ENCODE measurements at regions not wholly inside any gene's neighbourhood (a gene's known extent, or its start where the extent isn't known, plus 50 kb on each side); places are given as distances from the start of the nearest gene placed in this dataset.

- Histone ChIP-seq H3K27me3 (ENCODE audit: control insufficient read depth, insufficient read depth, low read length) (no peaks in the 10 kb centered on the region), H3K4me3 (ENCODE audit: low read depth, low read length) (no peak overlapping the region), H3K36me3 (ENCODE audit: control insufficient read depth, insufficient read depth, low read length) (no peaks in the 10 kb centered on the region)
- DNase-seq (ENCODE audit: low read depth), result no peak
- no peak for TF ChIP-seq CTCF (IDR thresholded peaks at IDR 0.05; ENCODE audit: insufficient read depth, low read length, poor library complexity, severe bottlenecking)
Observed at GRCh38 chr13:73622381-73622780, 511.8 kb downstream of the KLF12 start.

- no peak overlapping the region for H3K4me3 ChIP-seq (ENCODE audit: low read depth, low read length)
- DNase-seq (ENCODE audit: low read depth), result no peak
- TF ChIP-seq CTCF (IDR thresholded peaks at IDR 0.05; ENCODE audit: insufficient read depth, low read length, poor library complexity, severe bottlenecking), result no peak
- no peaks in the 10 kb centered on the region for H3K27me3 ChIP-seq (ENCODE audit: control insufficient read depth, insufficient read depth, low read length)
- H3K36me3 ChIP-seq (ENCODE audit: control insufficient read depth, insufficient read depth, low read length), result no peaks in the 10 kb centered on the region
Observed at GRCh38 chr13:73618275-73618865, 515.8 kb downstream of the KLF12 start.

DNA sequence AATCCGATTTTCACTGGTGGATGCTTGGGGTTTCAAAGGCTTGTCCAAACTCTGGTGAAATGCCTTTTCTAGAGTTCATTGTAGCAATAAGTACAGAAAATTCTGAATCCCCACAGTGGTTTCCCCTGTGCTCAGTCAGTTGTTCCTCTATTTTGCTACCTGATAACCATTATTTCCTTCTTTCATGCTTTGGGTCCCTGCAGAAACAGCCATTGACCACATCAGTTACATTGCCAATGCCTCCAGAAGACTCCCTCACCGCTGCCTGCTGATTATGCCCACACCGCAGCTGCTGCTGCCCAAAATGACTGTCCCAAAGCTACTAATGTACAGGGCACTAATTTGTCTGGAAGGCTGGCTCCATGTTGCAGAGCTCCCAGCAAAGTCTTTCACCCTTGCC is 517.3 kb downstream of the KLF12 start:
- TF ChIP-seq CTCF (IDR thresholded peaks at IDR 0.05; ENCODE audit: insufficient read depth, low read length, poor library complexity, severe bottlenecking), result no peak
- no peak for DNase-seq (ENCODE audit: low read depth)

DNA sequence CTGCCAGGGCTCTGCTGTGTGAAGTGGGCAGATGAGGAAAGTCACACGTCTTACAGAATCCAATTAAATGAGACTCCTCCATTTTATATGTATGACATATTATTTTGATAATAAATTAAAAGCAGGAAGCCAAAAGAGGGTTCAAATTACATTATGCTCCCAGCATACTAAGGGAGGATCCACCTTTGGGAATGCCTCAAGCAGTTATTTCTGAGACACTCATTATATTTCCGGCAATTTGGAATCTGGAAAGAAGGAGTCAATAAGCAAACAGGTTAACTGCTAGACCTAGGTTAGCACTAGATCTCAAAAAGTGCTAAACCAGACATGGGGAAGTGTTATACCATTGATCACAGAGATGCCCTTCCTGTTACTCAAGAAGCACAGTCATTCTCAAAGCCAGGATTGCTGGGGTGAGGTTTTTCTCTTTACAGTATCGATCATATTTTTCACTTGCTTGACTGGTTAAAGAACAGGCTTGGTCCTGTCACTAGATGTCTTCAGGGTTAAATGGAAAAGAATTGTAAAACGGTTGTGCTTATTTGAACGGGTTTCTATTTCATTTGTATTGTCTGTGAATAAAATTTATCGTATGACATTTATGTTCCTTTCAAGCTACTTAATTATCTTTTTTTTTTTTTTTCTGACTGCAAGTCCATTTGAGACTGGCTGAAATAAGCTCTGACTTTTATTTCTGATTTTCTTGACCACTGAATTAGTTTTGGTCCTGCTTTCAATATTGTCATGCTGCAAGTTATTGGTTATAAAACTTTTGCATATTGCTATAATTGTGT is 523.2 kb downstream of the KLF12 start:
- no peak for DNase-seq (ENCODE audit: low read depth)
- H3K27me3 ChIP-seq (ENCODE audit: control insufficient read depth, insufficient read depth, low read length), result no peaks in the 10 kb centered on the region
- TF ChIP-seq CTCF (IDR thresholded peaks at IDR 0.05; ENCODE audit: insufficient read depth, low read length, poor library complexity, severe bottlenecking), result no peak
- no peak overlapping the region for H3K4me3 ChIP-seq (ENCODE audit: low read depth, low read length)
- no peaks in the 10 kb centered on the region for H3K36me3 ChIP-seq (ENCODE audit: control insufficient read depth, insufficient read depth, low read length)

More for the DNA sequence above, 517.3 kb downstream of the KLF12 start:
- Histone ChIP-seq H3K27me3 (ENCODE audit: control insufficient read depth, insufficient read depth, low read length) (no peaks in the 10 kb centered on the region), H3K36me3 (ENCODE audit: control insufficient read depth, insufficient read depth, low read length) (no peaks in the 10 kb centered on the region), H3K4me3 (ENCODE audit: low read depth, low read length) (no peak overlapping the region)

DNA sequence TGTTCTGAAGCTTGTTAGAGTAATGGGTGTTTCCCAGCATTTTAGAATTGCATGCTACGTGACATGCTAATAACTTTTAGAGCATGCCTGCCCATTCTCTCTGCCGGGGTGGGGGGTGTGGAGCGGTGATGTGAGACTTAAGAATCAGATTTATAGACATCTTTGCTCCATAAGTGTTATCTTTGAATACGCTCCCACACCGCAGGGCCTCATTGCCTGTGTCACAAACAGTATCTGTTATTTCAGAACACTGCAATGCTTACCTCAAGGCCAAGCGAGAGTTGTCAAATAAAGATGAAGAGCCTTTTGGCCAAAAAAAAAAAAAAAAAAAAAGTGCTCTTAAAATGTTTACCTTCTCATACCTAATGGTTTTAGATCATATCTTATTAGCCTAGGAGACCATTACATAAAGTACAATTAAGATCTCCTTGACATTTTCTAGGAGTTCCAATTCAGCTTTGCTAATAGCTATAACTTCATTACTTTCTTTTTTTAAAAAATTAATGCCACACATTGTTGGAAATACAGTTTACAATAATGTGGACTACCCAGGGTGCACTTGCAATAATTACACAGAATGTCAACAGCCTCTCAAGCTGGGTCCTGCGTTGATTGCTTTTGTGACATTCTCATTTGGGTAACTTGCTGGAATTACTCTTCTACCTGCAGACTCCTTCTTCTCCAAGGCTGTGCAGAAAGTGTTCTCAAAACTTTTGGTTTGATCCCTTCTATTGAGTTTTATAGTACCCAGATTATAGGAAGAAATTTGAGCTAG is 525.3 kb downstream of the KLF12 start:
- no peak for TF ChIP-seq CTCF (IDR thresholded peaks at IDR 0.05; ENCODE audit: insufficient read depth, low read length, poor library complexity, severe bottlenecking)
- H3K36me3 ChIP-seq (ENCODE audit: control insufficient read depth, insufficient read depth, low read length), result no peaks in the 10 kb centered on the region
- DNase-seq (ENCODE audit: low read depth), result no peak
- H3K4me3 ChIP-seq (ENCODE audit: low read depth, low read length), result no peak overlapping the region
- no peaks in the 10 kb centered on the region for H3K27me3 ChIP-seq (ENCODE audit: control insufficient read depth, insufficient read depth, low read length)

Data from kidney epithelial cell (primary cell).